Kidney capillary endothelial cell (primary cell): ENCODE measurements at regions not wholly inside any gene's neighbourhood (a gene's known extent, or its start where the extent isn't known, plus 50 kb on each side); places are given as distances from the start of the nearest gene placed in this dataset.

Experiments used
- DNase-seq: peaks from one replicate; pipeline ENCODE4 v3.0.0-alpha.2; 2018; ENCODE audit warnings: low spot score

DNA sequence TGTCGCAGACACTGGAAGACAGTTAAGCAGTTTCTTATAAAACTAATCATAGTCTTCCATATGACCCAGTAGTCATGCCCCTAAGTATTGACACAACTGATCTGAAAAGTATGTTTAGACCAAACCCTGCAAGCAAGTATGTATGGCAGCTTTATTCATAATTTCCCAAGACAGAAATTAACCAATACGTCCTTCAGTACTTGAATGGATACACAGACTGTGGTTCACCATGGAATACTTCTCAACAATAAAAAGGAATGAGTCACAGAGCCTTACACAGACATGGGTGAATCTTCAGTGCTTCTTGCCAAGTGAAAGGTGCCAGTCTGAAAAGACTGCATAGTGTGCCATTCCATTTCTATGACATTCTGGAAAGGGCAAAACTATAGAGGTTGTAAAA, 50.2 kb upstream of the AKR1E2 start:
- no peak for DNase-seq

DNA sequence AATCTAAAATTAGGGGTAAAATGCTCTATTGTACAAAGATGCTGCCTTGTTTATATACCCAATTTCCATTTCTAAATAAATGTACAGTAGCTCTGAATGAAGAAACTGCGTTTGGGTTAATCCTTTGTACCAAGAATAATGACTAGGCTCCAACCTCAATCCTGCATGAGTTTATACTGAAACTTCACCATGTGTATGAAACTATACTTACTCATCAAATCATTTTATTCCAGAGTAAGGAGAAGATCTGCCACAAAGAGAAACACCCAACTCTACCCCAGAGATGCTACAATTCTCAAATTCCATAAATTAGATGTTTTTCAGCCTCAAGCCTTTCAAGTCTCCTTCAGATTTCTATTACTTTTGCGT, 53.8 kb upstream of the AKR1E2 start:
- no peak for DNase-seq

DNA sequence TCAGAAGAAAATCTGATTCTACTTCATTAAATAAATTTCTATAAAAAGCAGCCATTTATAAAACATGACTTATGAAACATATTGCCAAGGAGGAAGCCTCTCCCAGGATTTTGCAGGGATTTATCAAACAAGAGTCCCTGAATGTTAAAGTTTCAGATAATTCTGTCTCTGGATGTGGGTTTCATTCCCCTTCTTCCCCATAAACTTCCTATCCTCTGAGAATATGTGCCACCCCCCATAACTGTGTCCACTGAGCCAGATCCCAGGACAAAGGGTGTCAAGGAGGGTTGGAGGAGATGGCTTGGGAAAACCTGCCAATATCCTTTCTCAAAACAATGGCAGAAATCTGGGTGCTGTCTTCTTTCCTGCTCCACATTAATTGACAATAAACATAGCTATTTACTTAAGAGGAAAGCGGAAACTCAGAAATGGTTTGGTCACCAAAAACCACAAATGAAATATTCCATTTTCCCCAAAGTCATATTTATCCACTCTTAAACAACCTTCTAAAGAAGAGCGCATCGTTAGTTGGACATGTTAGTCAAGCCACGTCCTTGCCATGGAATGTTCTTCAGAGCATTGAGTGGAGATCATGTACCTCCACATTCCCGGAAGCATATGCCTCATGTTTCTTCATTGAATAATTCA, 54.3 kb upstream of the AKR1E2 start:
- DNase-seq = no peak

DNA sequence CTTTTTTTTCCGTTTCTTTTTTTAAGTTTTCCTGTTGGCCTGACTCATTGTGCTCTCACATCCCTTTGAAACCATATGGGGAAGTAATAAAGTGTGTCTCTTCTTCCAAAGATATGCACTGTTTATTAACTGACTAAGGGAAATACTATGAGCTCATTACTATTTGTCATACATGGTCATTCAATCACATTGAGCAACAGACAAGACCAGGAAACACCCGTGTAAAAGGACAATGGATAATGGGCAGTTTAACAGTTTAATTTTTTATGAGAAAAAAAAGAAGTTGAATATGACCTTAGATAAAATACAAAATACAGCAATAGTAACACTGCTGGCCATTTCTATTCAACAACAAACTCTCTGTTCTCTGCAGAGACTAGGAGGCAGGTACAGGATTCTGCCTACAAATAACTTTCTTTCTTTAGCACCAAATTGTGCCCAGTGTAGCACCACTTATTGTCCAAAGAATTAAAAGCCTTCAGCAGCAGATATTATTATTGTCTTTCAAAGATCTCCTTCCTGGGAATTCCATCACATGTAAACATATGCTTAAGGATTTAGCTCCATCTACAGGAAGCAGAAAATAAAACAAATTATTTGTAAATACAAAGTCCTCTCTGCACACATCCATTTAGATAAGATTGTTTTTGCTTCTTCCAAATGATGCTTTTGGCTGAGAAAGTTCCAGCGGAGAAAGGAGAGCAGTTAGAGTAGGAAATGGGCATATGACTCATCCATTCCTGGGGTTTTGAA, 55.0 kb upstream of the AKR1E2 start:
- peak; percentile 99 for DNase-seq

DNA sequence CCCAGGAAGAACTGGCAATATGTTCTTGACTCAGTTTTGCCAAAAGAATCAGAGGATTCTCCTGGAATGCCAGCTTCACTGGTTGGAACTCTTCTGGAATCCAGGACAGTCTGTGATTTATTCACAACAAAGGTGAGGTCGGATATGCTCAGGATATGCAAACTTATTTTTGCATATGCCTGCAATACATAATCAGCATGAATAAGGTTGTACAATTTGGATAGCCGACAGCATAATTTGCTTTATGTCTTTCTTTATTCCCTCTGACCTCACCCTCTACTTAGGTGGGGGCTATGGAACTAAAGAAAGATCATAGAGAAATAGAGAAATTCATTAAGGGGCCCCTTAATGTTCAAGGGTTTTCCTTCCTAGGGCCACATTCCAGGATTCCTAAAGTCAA, 57.6 kb upstream of the AKR1E2 start:
- DNase-seq = no peak

DNA sequence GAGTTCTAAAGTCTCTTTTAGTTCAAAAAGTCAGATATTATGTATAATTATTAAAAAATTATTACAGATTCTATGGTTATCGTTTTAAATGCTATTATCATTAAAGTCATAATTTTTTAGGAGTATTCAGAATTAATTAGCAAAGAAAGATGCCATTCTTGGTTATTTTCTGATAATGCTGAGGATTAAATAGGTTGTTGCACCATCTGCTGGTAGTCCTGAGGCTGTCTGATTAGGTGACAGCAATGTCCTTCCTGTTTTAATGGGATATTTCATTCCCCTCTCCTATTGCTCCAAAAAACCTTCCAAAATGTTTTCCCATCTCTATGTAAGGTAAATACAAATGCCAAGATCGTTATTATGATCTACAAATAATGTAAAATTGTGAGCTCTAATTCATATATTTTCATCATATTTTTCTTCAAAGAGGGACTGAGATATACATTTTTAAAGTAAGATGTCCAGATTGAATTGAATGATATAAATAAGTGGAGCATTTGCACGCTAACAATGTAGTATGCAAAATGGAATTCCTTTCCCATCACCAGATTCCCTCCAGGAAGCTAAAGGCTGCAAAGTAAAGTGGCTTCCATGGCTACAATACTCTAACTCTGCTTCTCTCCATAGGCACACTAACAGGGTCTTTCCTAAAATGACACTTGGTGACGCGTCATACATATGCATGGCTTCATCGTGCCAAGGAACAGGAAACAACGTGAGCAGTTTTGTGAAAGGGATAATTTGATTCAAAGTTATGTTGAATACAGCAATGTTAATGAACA, 58.8 kb upstream of the AKR1E2 start:
- peak; percentile 83 for DNase-seq

DNA sequence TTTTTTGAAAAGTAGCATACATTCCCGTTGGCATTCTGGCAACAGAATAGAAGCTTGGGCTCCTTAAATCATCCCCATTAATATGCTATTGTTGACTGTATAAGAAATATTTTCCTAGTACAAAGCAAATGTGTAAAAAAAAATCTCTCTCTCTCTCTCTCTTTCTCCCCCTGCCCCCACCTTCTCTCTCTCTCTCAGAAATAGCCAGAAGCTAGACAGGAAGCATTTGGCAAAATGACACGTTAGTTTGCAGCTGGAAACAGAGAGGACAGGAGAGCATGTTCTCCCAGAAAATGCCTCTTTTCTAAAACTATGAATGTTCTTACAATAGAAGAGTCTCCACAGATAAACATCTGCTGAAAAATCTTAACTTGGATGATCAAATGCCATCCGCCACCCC, 59.6 kb upstream of the AKR1E2 start:
- no peak for DNase-seq

DNA sequence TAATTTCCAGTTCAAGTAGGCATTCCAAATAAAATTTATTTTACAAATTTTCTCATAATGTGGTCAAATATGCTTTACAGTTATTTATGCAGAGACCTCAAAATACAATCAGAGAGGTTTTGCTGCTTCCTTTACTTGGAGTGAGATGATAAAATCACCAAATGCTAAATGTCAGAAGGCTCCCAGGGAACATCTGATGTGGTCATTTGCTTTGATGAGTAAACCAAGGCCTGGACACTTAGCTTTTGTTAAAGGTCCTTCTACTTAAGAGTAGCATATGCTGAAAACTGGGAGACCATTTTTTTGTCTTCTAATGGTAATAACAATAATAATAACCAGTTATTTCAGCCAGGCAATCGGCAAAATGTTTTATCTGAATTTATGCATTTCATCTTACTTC, 60.6 kb upstream of the AKR1E2 start:
- DNase-seq = no peak

DNA sequence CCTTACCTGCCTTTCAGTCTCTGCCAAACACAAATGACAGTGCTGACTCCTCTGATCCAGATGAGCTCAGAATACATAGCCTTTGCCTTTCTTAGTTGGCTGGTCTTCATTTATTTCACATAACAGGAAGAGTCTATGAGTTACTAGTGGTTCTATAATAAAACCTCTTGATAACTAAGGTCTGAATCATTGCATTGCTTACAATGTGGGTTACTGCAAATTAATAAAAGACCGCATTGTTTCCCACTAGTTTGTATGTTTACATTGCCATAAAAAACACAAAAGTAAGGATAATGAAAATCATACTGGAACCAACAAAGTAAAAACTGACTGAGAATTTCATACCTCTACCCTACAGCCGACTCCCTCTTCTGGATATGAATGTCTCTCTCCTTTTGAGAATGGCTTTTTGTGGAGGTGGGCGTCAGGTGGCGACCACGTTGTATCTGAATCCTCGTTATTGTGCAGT, 62.0 kb upstream of the AKR1E2 start:
- DNase-seq = peak; percentile 55

DNA sequence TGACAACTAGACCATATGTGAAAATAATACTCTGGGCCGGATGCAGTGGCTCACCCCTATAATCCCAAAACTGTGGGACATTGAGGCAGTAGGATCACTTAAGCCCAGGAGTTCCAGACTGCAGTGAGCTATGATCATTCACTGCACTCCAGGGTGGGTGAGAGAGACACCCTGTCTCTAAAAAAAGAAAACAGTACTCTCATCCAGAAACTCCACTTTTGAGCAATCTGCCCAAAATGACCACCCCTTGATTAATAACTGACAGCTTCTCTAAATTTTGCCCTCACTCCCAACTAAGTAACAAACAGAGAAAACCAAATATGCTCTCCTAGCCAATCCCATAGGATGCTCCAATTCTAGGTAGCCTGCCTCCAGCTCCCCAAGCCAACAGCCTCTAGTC, 62.5 kb upstream of the AKR1E2 start:
- no peak for DNase-seq

DNA sequence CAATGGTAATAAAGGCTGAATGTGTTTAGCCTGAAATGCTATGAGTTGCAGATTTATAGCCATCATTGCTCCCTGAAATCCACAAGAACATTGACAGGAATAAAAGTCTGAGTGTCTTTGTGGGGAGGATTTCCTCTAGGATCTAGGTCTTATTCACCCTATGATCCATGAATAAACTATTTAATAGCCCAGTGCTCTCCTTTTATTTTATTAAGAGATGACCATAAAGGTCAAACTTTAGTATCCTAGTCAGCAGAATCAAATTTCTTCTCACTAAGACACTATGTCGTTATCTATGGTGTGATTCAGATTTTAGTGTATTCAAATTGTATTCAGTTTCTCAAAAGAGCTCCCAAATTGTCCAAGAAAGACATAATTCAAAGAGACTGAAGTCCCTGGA, 67.8 kb upstream of the AKR1E2 start:
- DNase-seq = no peak

DNA sequence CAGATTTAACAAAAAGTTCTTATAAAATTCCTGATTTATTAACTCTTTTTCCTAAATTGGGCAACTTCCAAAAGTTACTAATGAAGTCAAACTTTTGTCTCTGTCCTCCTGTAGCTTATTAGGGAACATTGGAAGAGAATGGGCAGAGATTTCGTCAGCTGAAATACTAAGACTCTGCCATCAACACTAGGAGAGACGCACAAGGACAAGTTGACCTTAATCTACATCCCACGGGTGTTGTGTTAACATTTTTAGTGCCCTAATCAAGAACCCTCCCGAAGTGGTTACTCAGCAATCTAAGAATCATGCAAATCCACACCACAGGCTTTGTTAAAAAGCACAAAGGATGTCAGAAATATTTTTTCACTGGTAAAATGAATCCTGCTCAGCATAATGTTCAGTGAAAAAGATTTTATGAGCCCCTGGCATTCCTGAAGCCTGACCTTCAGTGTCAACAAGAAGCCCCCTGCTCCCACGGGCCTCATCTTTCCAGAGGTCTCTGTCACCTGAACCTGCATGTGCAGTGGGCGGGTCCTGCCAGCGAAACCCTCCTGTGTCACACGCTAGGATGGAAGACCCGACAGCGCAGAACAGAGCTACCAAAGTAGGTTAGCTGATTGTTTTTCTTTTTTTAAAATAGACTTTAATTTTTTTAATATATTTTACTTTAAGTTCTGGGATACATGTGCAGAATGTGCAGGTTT, 70.6 kb upstream of the AKR1E2 start:
- DNase-seq = no peak

DNA sequence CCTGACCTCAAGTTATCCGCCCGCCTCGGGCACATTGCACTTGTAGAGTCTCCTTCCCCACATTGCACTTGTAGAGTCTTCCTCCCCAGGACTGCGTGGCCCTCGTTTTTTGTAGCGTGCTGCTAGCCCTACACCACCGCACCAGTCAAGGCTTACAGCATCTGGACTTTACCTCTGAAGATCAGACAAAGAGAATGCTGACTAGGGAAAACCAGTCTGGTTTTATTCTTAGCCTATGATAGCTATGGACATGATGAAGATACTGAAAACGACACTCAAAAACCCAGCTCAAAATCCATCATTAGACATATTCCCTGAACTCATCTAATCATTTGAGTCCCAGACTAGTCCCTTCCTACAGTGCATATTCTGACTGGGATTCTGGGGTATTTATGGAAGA, 71.9 kb upstream of the AKR1E2 start:
- DNase-seq = no peak

DNA sequence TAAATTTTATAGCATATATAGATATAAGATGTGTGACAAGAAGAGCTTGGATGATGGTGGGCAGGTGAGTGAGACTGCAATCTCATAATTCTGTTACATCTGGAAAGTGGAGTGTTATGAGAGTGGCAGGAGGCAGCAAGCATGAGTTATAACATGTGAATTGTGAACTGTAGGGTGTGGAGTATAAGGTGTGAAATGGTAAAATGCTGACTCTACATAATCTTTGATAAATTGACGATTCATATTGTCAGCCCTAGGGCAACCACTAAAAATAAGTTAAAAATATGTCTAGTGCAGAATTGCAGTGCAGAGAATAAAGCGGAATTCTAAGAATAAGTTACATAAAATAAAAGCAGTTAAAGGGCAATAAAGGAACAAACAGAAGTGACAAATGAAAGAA, 74.8 kb upstream of the AKR1E2 start:
- DNase-seq = no peak

DNA sequence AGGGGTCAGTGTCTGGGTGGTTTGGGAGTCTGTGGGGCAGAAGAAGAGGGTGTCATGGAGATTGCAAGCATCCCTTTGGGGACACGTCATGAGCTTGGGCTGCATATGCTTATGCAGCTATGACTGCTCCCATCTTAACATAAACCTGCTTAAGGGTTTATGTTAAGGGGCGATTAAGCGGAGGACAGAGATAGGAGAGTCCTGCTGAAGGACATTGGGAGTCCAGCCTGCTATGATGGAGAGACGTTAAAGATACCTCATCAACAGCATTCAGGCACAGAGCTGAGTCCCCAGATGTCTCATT, 76.8 kb upstream of the AKR1E2 start:
- DNase-seq = no peak

DNA sequence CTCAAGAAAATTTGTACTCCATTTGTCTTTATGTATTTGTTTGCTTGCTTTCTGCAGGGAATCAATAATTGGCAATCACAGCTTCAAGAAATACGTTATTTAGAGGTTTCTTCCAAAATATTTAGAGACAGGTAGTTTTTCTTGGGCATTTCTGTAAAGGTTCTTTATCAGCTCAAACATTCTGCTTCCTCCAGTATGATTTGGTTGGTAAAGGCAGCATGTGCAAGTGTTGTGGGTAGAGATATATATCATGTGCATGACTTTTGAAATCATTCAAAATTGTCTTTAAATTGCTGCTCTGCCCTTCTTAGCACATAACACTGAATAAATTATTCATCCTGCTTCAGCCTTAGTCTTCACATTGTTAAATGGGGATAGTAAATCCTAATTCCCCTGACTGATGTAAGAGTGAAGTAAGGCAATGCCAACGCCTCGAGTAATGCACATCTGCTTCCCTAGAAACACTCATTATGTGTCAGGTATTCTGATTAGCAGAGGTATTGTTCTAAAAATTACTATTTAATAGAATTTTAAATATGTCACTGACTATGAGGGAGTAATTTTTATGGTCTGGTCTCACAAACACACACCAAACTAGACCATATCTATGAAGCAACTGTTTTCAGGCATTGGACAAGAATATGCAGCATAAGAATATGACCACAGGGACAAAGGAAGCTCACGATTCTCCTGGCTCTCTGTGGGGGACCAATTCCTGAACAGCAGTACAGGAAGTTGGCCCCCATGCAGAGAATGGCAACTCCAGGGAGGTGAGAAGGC, 77.3 kb upstream of the AKR1E2 start:
- no peak for DNase-seq

DNA sequence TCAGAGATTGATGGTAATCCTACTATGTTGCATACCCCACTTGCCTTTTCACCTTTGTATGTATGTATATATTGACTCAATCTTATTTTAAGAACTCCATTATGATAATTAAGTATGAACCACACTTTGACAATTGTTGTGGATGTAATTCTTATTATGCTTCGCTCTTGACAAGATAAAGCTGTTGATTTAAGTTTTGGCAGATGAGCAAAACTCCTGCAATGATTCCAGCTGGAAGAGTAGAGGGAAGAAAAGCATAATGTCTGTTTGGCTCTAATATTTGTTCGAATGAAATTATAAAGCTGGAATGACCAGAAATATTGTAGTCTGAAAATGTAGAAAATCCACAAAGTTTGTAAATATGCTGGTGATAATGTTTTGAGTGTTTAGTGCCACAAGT, 83.8 kb upstream of the AKR1E2 start:
- DNase-seq = no peak

DNA sequence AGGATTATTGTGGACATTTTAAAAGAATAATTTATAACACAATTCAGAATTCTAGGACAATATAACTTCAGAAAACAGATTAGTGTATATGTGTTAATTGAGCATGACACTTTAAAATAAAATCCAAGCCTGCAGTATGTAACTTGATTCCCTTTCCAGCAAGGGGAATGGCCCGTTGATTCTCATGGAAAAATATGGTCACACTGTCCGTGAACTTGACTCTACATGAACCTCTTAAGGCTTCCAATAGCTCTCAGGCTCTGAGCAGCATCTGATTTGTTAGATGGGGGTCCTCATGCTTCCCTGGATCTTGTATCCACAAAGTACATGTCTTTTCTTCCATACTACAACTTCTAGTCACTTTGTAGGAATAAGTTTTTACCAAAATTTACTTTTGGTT, 85.5 kb upstream of the AKR1E2 start:
- DNase-seq = no peak

DNA sequence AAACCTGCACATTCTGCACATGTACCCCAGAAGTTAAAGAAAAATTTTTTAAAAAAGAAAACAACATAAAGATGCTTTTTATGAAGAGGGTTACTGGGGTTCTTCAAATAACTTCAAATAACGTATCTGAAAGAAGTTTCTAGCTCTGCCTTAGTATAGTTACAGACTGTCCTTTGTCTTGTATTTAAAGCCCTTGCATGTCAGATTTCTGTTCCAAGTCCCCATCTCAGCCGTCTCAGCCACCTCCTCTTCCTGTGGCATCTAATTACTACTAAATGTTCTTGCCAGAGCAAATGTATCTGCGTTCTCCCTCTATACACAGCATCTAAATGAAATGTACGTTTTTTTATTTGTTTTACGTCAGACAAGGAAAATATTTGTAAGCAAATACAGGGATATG, 89.4 kb upstream of the AKR1E2 start:
- DNase-seq = no peak

DNA sequence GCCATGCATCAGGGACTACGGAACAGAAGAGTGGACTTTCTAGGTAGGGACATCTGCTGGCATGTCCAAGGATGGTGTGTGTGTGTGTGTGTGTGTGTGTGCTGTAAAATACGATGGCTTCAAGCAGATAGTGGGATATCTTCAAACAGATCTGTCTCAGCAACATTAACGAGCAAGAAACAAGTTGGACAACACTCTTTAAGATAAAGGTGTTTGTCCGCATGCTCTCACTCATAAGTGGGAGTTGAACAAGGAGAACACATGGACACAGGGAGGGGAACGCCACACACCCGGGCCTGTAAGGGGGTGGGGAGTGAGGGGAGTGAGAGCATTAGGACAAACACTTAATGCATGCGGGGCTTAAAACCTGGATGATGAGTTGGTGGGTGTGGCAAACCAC, 89.8 kb upstream of the AKR1E2 start:
- no peak for DNase-seq

DNA sequence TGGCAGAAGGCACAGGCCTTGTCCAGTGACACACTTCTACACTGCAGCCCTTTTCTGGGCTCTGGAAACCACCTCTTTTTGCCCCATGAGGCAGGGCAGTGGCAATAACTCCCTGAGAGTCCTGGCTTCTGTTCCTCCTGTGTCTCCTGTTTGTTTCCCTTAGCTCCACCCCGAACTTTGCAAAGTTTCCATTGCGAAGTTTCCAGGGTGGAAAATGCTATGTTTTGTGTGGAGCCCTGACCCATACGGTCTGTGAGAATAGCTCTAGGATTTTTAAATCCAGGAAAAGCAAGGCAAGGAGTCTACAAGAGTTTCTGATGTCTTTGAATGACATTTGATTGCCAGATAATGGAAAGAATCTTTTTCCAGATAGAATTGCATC, 92.2 kb upstream of the AKR1E2 start:
- DNase-seq = no peak
